GM19328 (cell line): ENCODE measurements at regions not wholly inside any gene's neighbourhood (a gene's known extent, or its start where the extent isn't known, plus 50 kb on each side); places are given as distances from the start of the nearest gene placed in this dataset.
"Not testable (repeated sequence)": the region's sequence is repeated elsewhere in the genome, so short reads cannot be mapped to it uniquely, and the experiment has no call there.

ENCODE experiments used
- ATAC-seq: cut with Tn5 transposase; IDR thresholded peaks from one replicate; pipeline ENCODE4 v1.9.1; 2021; ENCODE audit warnings: mild to moderate bottlenecking, moderate library complexity; ENCODE audit not compliant: unreplicated experiment

GRCh38 chr7:34577934-34578333 lies 80.1 kb upstream of the NPSR1 start:
- ATAC-seq: not testable (repeated sequence)

GRCh38 chr7:34581698-34582097 lies 76.3 kb upstream of the NPSR1 start:
- not testable (repeated sequence) for ATAC-seq

- no peak for ATAC-seq
Observed at GRCh38 chr7:34584526-34584925, 73.5 kb upstream of the NPSR1 start.

GRCh38 chr7:34596887-34597286 lies 61.1 kb upstream of the NPSR1 start:
- no peak for ATAC-seq

GRCh38 chr7:34603711-34604444 lies 54.1 kb upstream of the NPSR1 start:
- ATAC-seq: no peak
